Astrocyte of the spinal cord (primary cell): ENCODE measurements at regions not wholly inside any gene's neighbourhood (a gene's known extent, or its start where the extent isn't known, plus 50 kb on each side); places are given as distances from the start of the nearest gene placed in this dataset.
A peak's percentile ranks its signal among the peaks of the same experiment; 100 is the strongest.

Experiments used
- DNase-seq: peaks from one replicate; pipeline ENCODE4 v3.0.0; 2011; ENCODE audit warnings: low read depth, low spot score
- H3K4me3 ChIP-seq: 2 replicates; pipeline ENCODE4 v1.5.1; 2011; ENCODE audit warnings: low read depth, mild to moderate bottlenecking, low read length, moderate library complexity
- in situ Hi-C: cut with HindIII; loops from 2 replicates; pipeline ENCODE4 v1.10.0; 2017; ENCODE audit warnings: low sequenced_read_pairs
- TF ChIP-seq, protein P1 (sequence below): IDR thresholded peaks from 2 replicates; pipeline ENCODE4 v1.5.1; 2012; ENCODE audit warnings: low read depth, mild to moderate bottlenecking, low read length, inconsistent platforms

GRCh38 chr9:85430659-85431338 lies 311.0 kb downstream of the AGTPBP1 start:
- in situ Hi-C loops = no loop called here
- TF ChIP-seq, protein P1, sequence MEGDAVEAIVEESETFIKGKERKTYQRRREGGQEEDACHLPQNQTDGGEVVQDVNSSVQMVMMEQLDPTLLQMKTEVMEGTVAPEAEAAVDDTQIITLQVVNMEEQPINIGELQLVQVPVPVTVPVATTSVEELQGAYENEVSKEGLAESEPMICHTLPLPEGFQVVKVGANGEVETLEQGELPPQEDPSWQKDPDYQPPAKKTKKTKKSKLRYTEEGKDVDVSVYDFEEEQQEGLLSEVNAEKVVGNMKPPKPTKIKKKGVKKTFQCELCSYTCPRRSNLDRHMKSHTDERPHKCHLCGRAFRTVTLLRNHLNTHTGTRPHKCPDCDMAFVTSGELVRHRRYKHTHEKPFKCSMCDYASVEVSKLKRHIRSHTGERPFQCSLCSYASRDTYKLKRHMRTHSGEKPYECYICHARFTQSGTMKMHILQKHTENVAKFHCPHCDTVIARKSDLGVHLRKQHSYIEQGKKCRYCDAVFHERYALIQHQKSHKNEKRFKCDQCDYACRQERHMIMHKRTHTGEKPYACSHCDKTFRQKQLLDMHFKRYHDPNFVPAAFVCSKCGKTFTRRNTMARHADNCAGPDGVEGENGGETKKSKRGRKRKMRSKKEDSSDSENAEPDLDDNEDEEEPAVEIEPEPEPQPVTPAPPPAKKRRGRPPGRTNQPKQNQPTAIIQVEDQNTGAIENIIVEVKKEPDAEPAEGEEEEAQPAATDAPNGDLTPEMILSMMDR = no peak
- no peak overlapping the region for H3K4me3 ChIP-seq
- peak; percentile 28 for DNase-seq

DNA sequence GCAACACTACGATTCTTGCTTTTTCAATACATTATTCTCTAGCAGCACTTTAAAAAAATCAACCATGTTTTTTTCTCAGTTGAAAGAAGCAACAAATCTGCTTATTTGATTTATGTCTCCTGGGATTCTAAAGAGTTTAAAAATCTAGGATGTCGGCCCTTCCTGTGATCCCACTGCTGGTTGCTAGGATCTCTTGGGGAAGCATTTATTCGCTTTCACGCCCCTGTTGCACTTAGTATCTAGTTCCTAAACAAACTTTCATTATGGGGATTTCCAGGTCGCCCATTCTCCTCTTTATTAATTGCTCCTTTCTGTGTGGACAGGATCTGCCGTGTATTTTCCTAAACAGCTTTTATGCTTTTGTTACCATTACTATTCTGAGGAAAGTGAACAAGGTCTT lies 313.5 kb downstream of the AGTPBP1 start:
- no peak for DNase-seq
- TF ChIP-seq, protein P1 = no peak
- no peak overlapping the region for H3K4me3 ChIP-seq
- in situ Hi-C loops = no loop called here

GRCh38 chr9:85427772-85428171 lies 314.0 kb downstream of the AGTPBP1 start:
- in situ Hi-C loops = no loop called here
- TF ChIP-seq, protein P1 = no peak
- no peak for DNase-seq
- no peak overlapping the region for H3K4me3 ChIP-seq

DNA sequence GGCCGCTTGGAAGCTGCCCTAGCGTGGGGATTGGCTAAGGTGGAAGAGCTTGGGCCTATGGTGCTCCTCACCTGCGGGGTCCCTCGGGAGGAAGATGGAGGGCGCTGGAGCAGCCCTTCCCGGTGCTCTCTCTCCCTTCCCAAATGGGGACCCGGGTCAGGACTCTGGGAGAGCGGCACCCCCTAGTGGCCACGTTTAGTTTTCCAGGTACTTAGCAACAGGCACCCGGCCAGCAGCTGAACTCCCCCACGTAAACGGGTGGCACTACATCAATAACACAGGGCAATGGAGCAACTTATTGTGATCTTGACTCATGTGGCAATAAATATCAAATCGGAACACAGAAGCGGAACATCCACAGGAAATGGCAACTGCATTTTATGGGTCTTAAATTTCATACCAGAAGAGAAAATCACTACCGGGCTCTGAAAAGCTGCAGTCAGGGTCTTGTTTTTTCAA lies 316.6 kb downstream of the AGTPBP1 start:
- in situ Hi-C loops = no loop called here
- TF ChIP-seq, protein P1 = peak; percentile 70
- H3K4me3 ChIP-seq = no peak overlapping the region
- peak; percentile 71 for DNase-seq

- DNase-seq = no peak
- TF ChIP-seq, protein P1 = no peak
- in situ Hi-C loops = no loop called here
- no peak overlapping the region for H3K4me3 ChIP-seq
Observed at GRCh38 chr9:85423422-85423821, 318.3 kb downstream of the AGTPBP1 start.

- in situ Hi-C loops = no loop called here
- peak; percentile 73 for DNase-seq
- H3K4me3 ChIP-seq = no peak overlapping the region
- TF ChIP-seq, protein P1 = no peak
Observed at GRCh38 chr9:85421641-85422040, 320.1 kb downstream of the AGTPBP1 start.
